ENCODE measurements at regions not wholly inside any gene's neighbourhood (a gene's known extent, or its start where the extent isn't known, plus 50 kb on each side); places are given as distances from the start of the nearest gene placed in this dataset.

DNA sequence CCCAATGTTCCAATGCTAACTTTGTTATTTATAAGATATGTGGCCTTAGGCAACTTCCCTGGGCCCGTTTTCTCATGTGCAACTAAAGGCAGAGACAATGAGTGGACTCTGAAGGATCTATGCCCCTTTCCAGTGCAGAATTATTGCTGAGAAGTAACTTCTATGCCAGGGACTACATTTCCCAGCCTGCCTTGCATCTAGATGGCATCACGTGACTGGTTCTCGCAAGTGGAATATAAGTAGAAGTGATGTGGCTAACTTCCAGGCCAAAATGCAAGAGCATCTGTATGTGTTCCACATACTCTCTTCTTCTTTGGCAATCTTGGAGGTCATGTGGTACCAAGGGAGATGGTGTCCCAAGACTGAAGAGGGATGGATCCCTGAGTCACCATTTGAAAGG is 674.4 kb downstream of the NTRK3 start:
- ChIA-PET POLR2A (no interaction called here), CTCF (no interaction called here)
- intact Hi-C loops (cut with micrococcal nuclease; ENCODE audit: unreplicated experiment) (no loop called here), in situ Hi-C loops (cut with HindIII; ENCODE audit: low pct_unique_long_range_greater_than_20kb, low sequenced_read_pairs) (no loop called here)
- Histone ChIP-seq H3K4me3 (ENCODE audit: low read depth in 2 of 2, low read length in 2 of 2) (no peak overlapping the region), H3K27ac (ENCODE audit: low read length) (no peak overlapping the region), H3K9me3 (ENCODE audit: control insufficient read depth, insufficient read depth, low read depth, low read length) (no peaks in the 10 kb centered on the region), H3K4me1 (ENCODE audit: control insufficient read depth, insufficient read depth, low read length) (no peaks in the 10 kb centered on the region), H3K36me3 (ENCODE audit: control insufficient read depth, insufficient read depth, low read length) (no peaks in the 10 kb centered on the region), H3K27me3 (ENCODE audit: control insufficient read depth, insufficient read depth, low read length) (no peaks in the 10 kb centered on the region)
- no peak for DNase-seq (ENCODE audit: low read depth, low spot score)
- BruUV-seq (replicated peaks) = no TSS peak
- ATAC-seq = no peak
- TF ChIP-seq POLR2AphosphoS5 (IDR thresholded peaks at IDR 0.05; ENCODE audit: low read depth, low read length) (no peak), TCF7L2 (IDR thresholded peaks at IDR 0.05; ENCODE audit: low read depth, low read length) (no peak), SIN3A (IDR thresholded peaks at IDR 0.05; ENCODE audit: borderline replicate concordance, insufficient read depth, low read depth, low read length) (no peak)
- TF ChIP-seq, protein P1, sequence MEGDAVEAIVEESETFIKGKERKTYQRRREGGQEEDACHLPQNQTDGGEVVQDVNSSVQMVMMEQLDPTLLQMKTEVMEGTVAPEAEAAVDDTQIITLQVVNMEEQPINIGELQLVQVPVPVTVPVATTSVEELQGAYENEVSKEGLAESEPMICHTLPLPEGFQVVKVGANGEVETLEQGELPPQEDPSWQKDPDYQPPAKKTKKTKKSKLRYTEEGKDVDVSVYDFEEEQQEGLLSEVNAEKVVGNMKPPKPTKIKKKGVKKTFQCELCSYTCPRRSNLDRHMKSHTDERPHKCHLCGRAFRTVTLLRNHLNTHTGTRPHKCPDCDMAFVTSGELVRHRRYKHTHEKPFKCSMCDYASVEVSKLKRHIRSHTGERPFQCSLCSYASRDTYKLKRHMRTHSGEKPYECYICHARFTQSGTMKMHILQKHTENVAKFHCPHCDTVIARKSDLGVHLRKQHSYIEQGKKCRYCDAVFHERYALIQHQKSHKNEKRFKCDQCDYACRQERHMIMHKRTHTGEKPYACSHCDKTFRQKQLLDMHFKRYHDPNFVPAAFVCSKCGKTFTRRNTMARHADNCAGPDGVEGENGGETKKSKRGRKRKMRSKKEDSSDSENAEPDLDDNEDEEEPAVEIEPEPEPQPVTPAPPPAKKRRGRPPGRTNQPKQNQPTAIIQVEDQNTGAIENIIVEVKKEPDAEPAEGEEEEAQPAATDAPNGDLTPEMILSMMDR (IDR thresholded peaks at IDR 0.05) = no peak
- TF ChIP-seq, protein P2, sequence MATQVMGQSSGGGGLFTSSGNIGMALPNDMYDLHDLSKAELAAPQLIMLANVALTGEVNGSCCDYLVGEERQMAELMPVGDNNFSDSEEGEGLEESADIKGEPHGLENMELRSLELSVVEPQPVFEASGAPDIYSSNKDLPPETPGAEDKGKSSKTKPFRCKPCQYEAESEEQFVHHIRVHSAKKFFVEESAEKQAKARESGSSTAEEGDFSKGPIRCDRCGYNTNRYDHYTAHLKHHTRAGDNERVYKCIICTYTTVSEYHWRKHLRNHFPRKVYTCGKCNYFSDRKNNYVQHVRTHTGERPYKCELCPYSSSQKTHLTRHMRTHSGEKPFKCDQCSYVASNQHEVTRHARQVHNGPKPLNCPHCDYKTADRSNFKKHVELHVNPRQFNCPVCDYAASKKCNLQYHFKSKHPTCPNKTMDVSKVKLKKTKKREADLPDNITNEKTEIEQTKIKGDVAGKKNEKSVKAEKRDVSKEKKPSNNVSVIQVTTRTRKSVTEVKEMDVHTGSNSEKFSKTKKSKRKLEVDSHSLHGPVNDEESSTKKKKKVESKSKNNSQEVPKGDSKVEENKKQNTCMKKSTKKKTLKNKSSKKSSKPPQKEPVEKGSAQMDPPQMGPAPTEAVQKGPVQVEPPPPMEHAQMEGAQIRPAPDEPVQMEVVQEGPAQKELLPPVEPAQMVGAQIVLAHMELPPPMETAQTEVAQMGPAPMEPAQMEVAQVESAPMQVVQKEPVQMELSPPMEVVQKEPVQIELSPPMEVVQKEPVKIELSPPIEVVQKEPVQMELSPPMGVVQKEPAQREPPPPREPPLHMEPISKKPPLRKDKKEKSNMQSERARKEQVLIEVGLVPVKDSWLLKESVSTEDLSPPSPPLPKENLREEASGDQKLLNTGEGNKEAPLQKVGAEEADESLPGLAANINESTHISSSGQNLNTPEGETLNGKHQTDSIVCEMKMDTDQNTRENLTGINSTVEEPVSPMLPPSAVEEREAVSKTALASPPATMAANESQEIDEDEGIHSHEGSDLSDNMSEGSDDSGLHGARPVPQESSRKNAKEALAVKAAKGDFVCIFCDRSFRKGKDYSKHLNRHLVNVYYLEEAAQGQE (IDR thresholded peaks at IDR 0.05; ENCODE audit: insufficient read depth in 1 of 2, low read depth in 2 of 2, low read length in 1 of 2) = no peak

DNA sequence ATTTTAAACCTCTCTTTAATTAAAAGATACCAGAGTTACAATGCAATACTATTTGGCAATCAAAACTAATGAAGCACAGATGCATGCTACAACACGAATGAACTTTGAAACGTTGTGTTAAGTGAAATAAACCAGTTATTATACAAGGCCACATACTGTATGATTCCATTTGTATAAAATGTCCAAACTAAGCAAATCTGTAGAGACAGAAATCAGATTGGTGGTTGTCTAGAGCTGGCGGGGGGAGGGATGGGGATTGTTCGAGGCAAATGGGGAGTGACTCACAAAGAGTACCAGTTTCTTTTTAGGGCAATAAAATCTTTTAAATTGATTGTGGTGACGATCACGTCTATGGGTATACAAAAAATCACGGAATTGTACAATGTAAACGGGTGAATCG is 677.0 kb downstream of the NTRK3 start:
- POLR2A ChIA-PET = no interaction called here

More for the DNA sequence above, 677.0 kb downstream of the NTRK3 start:
- Histone ChIP-seq H3K9me3 (ENCODE audit: control insufficient read depth, insufficient read depth, low read depth, low read length) (no peaks in the 10 kb centered on the region), H3K27ac (ENCODE audit: low read length) (no peak overlapping the region), H3K36me3 (ENCODE audit: control insufficient read depth, insufficient read depth, low read length) (no peaks in the 10 kb centered on the region), H3K4me3 (ENCODE audit: low read depth in 2 of 2, low read length in 2 of 2) (no peak overlapping the region), H3K4me1 (ENCODE audit: control insufficient read depth, insufficient read depth, low read length) (no peaks in the 10 kb centered on the region), H3K27me3 (ENCODE audit: control insufficient read depth, insufficient read depth, low read length) (no peaks in the 10 kb centered on the region)
- no TSS peak for BruUV-seq (replicated peaks)
- TF ChIP-seq SIN3A (IDR thresholded peaks at IDR 0.05; ENCODE audit: borderline replicate concordance, insufficient read depth, low read depth, low read length) = no peak
- TF ChIP-seq, protein P1 (IDR thresholded peaks at IDR 0.05) = no peak
- DNase-seq (ENCODE audit: low read depth, low spot score) (no peak), ATAC-seq (no peak)
- in situ Hi-C loops (cut with HindIII; ENCODE audit: low pct_unique_long_range_greater_than_20kb, low sequenced_read_pairs) (no loop called here), intact Hi-C loops (cut with micrococcal nuclease; ENCODE audit: unreplicated experiment) (no loop called here)
- CTCF ChIA-PET = no interaction called here
